ENCODE measurements at regions not wholly inside any gene's neighbourhood (a gene's known extent, or its start where the extent isn't known, plus 50 kb on each side); places are given as distances from the start of the nearest gene placed in this dataset.

GRCh38 chr14:104526723-104527645 is 52.6 kb upstream of the C14orf180 start (continued):
- TF ChIP-seq ZNF280C (tag by site-specific recombination; IDR thresholded peaks at IDR 0.05) (0 out of 2 replicates have a peak, but pooled peaks have one; percentile 31), KLF17 (tag by site-specific recombination; IDR thresholded peaks at IDR 0.05) (no peak), ZNF423 (tag by site-specific recombination; IDR thresholded peaks at IDR 0.05) (no peak), ZBTB20 (tag by site-specific recombination; IDR thresholded peaks at IDR 0.05) (peak; percentile 21; the same call in 1 of the 2 replicates), ZNF354C (tag by site-specific recombination; IDR thresholded peaks at IDR 0.05; ENCODE audit: borderline replicate concordance, low read depth) (peak; percentile 76; the same call in 1 of the 2 replicates), ZNF585B (tag by site-specific recombination; IDR thresholded peaks at IDR 0.05) (no peak), ZNF223 (tag by site-specific recombination; IDR thresholded peaks at IDR 0.05) (no peak), ZNF248 (tag by site-specific recombination; IDR thresholded peaks at IDR 0.05) (0 out of 2 replicates have a peak, but pooled peaks have one; percentile 53), ZXDB (tag by site-specific recombination; IDR thresholded peaks at IDR 0.05) (no peak), PATZ1 (tag by site-specific recombination; IDR thresholded peaks at IDR 0.05) (no peak), ZNF747 (tag by site-specific recombination; IDR thresholded peaks at IDR 0.05) (peak; percentile 40; the same call in 1 of the 2 replicates), HOXD13 (CRISPR knock-in tag; IDR thresholded peaks at IDR 0.05; ENCODE audit: borderline replicate concordance) (no peak), HOXA7 (CRISPR knock-in tag; IDR thresholded peaks at IDR 0.05; ENCODE audit: borderline replicate concordance) (no peak), ZNF473 (tag by site-specific recombination; IDR thresholded peaks at IDR 0.05) (no peak; the same call in 1 of the 2 replicates), ZSCAN23 (tag by site-specific recombination; IDR thresholded peaks at IDR 0.05) (no peak), ZNF660 (tag by site-specific recombination; IDR thresholded peaks at IDR 0.05) (no peak), ZNF140 (tag by site-specific recombination; IDR thresholded peaks at IDR 0.05) (no peak), ZBTB6 (tag by site-specific recombination; IDR thresholded peaks at IDR 0.05) (no peak), SP3 (tag by site-specific recombination; IDR thresholded peaks at IDR 0.05) (no peak), TRIM28 (IDR thresholded peaks at IDR 0.05; ENCODE audit: borderline replicate concordance, low read length) (no peak), ZNF335 (tag by site-specific recombination; conservative IDR thresholded peaks at IDR 0.05) (no peak), HOXC10 (CRISPR knock-in tag; IDR thresholded peaks at IDR 0.05) (no peak), ZNF292 (tag by site-specific recombination; IDR thresholded peaks at IDR 0.05; ENCODE audit: borderline replicate concordance, low read depth) (no peak), ZSCAN16 (tag by site-specific recombination; IDR thresholded peaks at IDR 0.05) (no peak), ZNF843 (tag by site-specific recombination; IDR thresholded peaks at IDR 0.05) (no peak), SP2 (tag by site-specific recombination; IDR thresholded peaks at IDR 0.05) (no peak), ZNF529 (tag by site-specific recombination; IDR thresholded peaks at IDR 0.05; ENCODE audit: insufficient replicate concordance) (no peak), ZNF600 (tag by site-specific recombination; IDR thresholded peaks at IDR 0.05) (no peak), KLF8 (tag by site-specific recombination; IDR thresholded peaks at IDR 0.05) (no peak), ZNF596 (tag by site-specific recombination; IDR thresholded peaks at IDR 0.05) (no peak), ZSCAN18 (tag by site-specific recombination; IDR thresholded peaks at IDR 0.05) (no peak), ZNF174 (tag by site-specific recombination; IDR thresholded peaks at IDR 0.05) (no peak), ZNF670 (tag by site-specific recombination; IDR thresholded peaks at IDR 0.05; ENCODE audit: low read depth) (no peak)

All from HEK293 (cell line).